ENCODE measurements at regions not wholly inside any gene's neighbourhood (a gene's known extent, or its start where the extent isn't known, plus 50 kb on each side); places are given as distances from the start of the nearest gene placed in this dataset.

DNA sequence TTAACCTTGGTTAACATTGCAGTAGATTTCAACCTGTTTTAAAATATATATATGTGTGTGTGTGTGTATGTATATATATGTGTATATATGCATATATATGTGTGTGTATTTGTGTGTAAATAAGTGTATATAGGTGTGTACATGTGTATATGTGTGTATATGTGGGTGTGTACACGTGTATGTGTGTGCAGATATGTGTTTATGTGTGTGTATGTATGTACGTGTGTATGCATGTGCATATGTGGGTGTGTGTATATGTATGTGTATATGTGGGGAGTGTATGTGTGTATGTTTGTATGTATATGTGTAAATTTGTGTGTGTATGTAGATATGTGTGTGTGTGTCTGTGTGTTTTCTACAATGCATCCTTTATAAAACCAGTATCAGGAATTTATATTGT lies 205.5 kb upstream of the FOXF1 start:
- TF ChIP-seq, protein P1, sequence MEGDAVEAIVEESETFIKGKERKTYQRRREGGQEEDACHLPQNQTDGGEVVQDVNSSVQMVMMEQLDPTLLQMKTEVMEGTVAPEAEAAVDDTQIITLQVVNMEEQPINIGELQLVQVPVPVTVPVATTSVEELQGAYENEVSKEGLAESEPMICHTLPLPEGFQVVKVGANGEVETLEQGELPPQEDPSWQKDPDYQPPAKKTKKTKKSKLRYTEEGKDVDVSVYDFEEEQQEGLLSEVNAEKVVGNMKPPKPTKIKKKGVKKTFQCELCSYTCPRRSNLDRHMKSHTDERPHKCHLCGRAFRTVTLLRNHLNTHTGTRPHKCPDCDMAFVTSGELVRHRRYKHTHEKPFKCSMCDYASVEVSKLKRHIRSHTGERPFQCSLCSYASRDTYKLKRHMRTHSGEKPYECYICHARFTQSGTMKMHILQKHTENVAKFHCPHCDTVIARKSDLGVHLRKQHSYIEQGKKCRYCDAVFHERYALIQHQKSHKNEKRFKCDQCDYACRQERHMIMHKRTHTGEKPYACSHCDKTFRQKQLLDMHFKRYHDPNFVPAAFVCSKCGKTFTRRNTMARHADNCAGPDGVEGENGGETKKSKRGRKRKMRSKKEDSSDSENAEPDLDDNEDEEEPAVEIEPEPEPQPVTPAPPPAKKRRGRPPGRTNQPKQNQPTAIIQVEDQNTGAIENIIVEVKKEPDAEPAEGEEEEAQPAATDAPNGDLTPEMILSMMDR (optimal IDR thresholded peaks at IDR 0.05 in 1 of 3, IDR thresholded peaks at IDR 0.05 in 1 of 3, conservative IDR thresholded peaks at IDR 0.05 in 1 of 3; ENCODE audit: extremely low read depth in 1 of 3, insufficient read depth in 2 of 3, low read length in 3 of 3) = no peak
- no peak for TF ChIP-seq EZH2 (IDR thresholded peaks at IDR 0.05; ENCODE audit: low read length)

All from keratinocyte (primary cell).